Endothelial cell (in vitro differentiated cells): ENCODE measurements at regions not wholly inside any gene's neighbourhood (a gene's known extent, or its start where the extent isn't known, plus 50 kb on each side); places are given as distances from the start of the nearest gene placed in this dataset.
"Not testable (repeated sequence)": the region's sequence is repeated elsewhere in the genome, so short reads cannot be mapped to it uniquely, and the experiment has no call there.

Experiments
- DNase-seq: peaks from one replicate; pipeline ENCODE4 v3.0.0; 2021; ENCODE audit warnings: low spot score
- H3K27ac Mint-ChIP-seq: one replicate; pipeline ENCODE4 v1.8.0; 2021; ENCODE audit warnings: mixed read lengths, inconsistent platforms; ENCODE audit not compliant: unreplicated experiment
- H3K27me3 Mint-ChIP-seq: one replicate; pipeline ENCODE4 v1.8.0; 2021; ENCODE audit warnings: mild to moderate bottlenecking, moderate library complexity, mixed read lengths, inconsistent platforms; ENCODE audit not compliant: unreplicated experiment
- H3K36me3 Mint-ChIP-seq: one replicate; pipeline ENCODE4 v1.8.0; 2021; ENCODE audit warnings: mild to moderate bottlenecking, low read depth, mixed read lengths, inconsistent platforms; ENCODE audit not compliant: unreplicated experiment
- H3K4me1 Mint-ChIP-seq: one replicate; pipeline ENCODE4 v1.8.0; 2021; ENCODE audit warnings: mild to moderate bottlenecking, mixed read lengths, inconsistent platforms; ENCODE audit not compliant: unreplicated experiment
- H3K4me3 Mint-ChIP-seq: one replicate; pipeline ENCODE4 v1.8.0; 2021; ENCODE audit warnings: mild to moderate bottlenecking, mixed read lengths, inconsistent platforms; ENCODE audit not compliant: unreplicated experiment
- H3K9me3 Mint-ChIP-seq: one replicate; pipeline ENCODE4 v1.8.0; 2021; ENCODE audit warnings: mixed read lengths, inconsistent platforms; ENCODE audit not compliant: unreplicated experiment

- not testable (repeated sequence) for H3K9me3 Mint-ChIP-seq
These were observed 556.0 kb downstream of the PRIM2 start for GRCh38 chr6:57873424-57873823.

GRCh38 chr6:57876659-57877058 is 559.2 kb downstream of the PRIM2 start:
- H3K36me3 Mint-ChIP-seq, H3K4me3 Mint-ChIP-seq, H3K4me1 Mint-ChIP-seq, H3K27me3 Mint-ChIP-seq, H3K9me3 Mint-ChIP-seq, DNase-seq, H3K27ac Mint-ChIP-seq: not testable (repeated sequence)

More at GRCh38 chr6:57873424-57873823, 556.0 kb downstream of the PRIM2 start:
- H3K4me1 Mint-ChIP-seq, H3K36me3 Mint-ChIP-seq, H3K27ac Mint-ChIP-seq, H3K27me3 Mint-ChIP-seq, DNase-seq, H3K4me3 Mint-ChIP-seq: not testable (repeated sequence)

- not testable (repeated sequence) for H3K27me3 Mint-ChIP-seq, H3K4me1 Mint-ChIP-seq, H3K27ac Mint-ChIP-seq, H3K4me3 Mint-ChIP-seq, H3K9me3 Mint-ChIP-seq, H3K36me3 Mint-ChIP-seq, DNase-seq
These were observed 560.3 kb downstream of the PRIM2 start for GRCh38 chr6:57877729-57878128.

- H3K9me3 Mint-ChIP-seq, H3K4me3 Mint-ChIP-seq, H3K27me3 Mint-ChIP-seq, H3K36me3 Mint-ChIP-seq, H3K27ac Mint-ChIP-seq, H3K4me1 Mint-ChIP-seq, DNase-seq: not testable (repeated sequence)
These were observed 561.4 kb downstream of the PRIM2 start for GRCh38 chr6:57878792-57879191.

- not testable (repeated sequence) for H3K4me1 Mint-ChIP-seq, H3K9me3 Mint-ChIP-seq, DNase-seq, H3K27ac Mint-ChIP-seq, H3K4me3 Mint-ChIP-seq, H3K27me3 Mint-ChIP-seq, H3K36me3 Mint-ChIP-seq
These were observed 581.4 kb downstream of the PRIM2 start for GRCh38 chr6:57898850-57899249.

GRCh38 chr6:57900687-57901399 is 583.4 kb downstream of the PRIM2 start:
- not testable (repeated sequence) for H3K27me3 Mint-ChIP-seq, H3K4me1 Mint-ChIP-seq

GRCh38 chr6:57901445-57901844 is 584.0 kb downstream of the PRIM2 start:
- H3K27ac Mint-ChIP-seq, H3K27me3 Mint-ChIP-seq, H3K4me1 Mint-ChIP-seq, H3K36me3 Mint-ChIP-seq, H3K9me3 Mint-ChIP-seq, DNase-seq, H3K4me3 Mint-ChIP-seq: not testable (repeated sequence)

More at GRCh38 chr6:57900687-57901399, 583.4 kb downstream of the PRIM2 start:
- not testable (repeated sequence) for H3K27ac Mint-ChIP-seq, DNase-seq, H3K4me3 Mint-ChIP-seq, H3K36me3 Mint-ChIP-seq, H3K9me3 Mint-ChIP-seq

- H3K36me3 Mint-ChIP-seq, DNase-seq, H3K4me1 Mint-ChIP-seq, H3K27me3 Mint-ChIP-seq, H3K27ac Mint-ChIP-seq, H3K9me3 Mint-ChIP-seq, H3K4me3 Mint-ChIP-seq: not testable (repeated sequence)
These were observed 586.9 kb downstream of the PRIM2 start for GRCh38 chr6:57904356-57904755.

GRCh38 chr6:57915300-57915699 is 597.9 kb downstream of the PRIM2 start:
- not testable (repeated sequence) for H3K27ac Mint-ChIP-seq, H3K27me3 Mint-ChIP-seq, H3K36me3 Mint-ChIP-seq, H3K9me3 Mint-ChIP-seq, DNase-seq, H3K4me3 Mint-ChIP-seq, H3K4me1 Mint-ChIP-seq

- not testable (repeated sequence) for H3K4me3 Mint-ChIP-seq, H3K27ac Mint-ChIP-seq, H3K4me1 Mint-ChIP-seq, H3K27me3 Mint-ChIP-seq, H3K36me3 Mint-ChIP-seq, DNase-seq, H3K9me3 Mint-ChIP-seq
These were observed 625.5 kb downstream of the PRIM2 start for GRCh38 chr6:57942966-57943365.

- not testable (repeated sequence) for DNase-seq, H3K4me1 Mint-ChIP-seq, H3K9me3 Mint-ChIP-seq, H3K4me3 Mint-ChIP-seq, H3K27me3 Mint-ChIP-seq, H3K27ac Mint-ChIP-seq
- H3K36me3 Mint-ChIP-seq, result peaks cover 18% of the 10 kb centered on the region
These were observed 628.8 kb downstream of the PRIM2 start for GRCh38 chr6:57946084-57946768.

- not testable (repeated sequence) for H3K4me3 Mint-ChIP-seq, H3K9me3 Mint-ChIP-seq, H3K27ac Mint-ChIP-seq, H3K27me3 Mint-ChIP-seq, DNase-seq, H3K4me1 Mint-ChIP-seq
- peaks cover 18% of the 10 kb centered on the region for H3K36me3 Mint-ChIP-seq
These were observed 629.3 kb downstream of the PRIM2 start for GRCh38 chr6:57946769-57947091.
